ENCODE measurements at regions not wholly inside any gene's neighbourhood (a gene's known extent, or its start where the extent isn't known, plus 50 kb on each side); places are given as distances from the start of the nearest gene placed in this dataset.
"Not testable (repeated sequence)": the region's sequence is repeated elsewhere in the genome, so short reads cannot be mapped to it uniquely, and the experiment has no call there.

GRCh38 chr14:105712670-105713069, 186.3 kb downstream of the TMEM121 start:
- TF ChIP-seq POLR2A (IDR thresholded peaks at IDR 0.05): not testable (repeated sequence)
- TF ChIP-seq, protein P1, sequence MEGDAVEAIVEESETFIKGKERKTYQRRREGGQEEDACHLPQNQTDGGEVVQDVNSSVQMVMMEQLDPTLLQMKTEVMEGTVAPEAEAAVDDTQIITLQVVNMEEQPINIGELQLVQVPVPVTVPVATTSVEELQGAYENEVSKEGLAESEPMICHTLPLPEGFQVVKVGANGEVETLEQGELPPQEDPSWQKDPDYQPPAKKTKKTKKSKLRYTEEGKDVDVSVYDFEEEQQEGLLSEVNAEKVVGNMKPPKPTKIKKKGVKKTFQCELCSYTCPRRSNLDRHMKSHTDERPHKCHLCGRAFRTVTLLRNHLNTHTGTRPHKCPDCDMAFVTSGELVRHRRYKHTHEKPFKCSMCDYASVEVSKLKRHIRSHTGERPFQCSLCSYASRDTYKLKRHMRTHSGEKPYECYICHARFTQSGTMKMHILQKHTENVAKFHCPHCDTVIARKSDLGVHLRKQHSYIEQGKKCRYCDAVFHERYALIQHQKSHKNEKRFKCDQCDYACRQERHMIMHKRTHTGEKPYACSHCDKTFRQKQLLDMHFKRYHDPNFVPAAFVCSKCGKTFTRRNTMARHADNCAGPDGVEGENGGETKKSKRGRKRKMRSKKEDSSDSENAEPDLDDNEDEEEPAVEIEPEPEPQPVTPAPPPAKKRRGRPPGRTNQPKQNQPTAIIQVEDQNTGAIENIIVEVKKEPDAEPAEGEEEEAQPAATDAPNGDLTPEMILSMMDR (IDR thresholded peaks at IDR 0.05): not testable (repeated sequence)
